ENCODE measurements at regions not wholly inside any gene's neighbourhood (a gene's known extent, or its start where the extent isn't known, plus 50 kb on each side); places are given as distances from the start of the nearest gene placed in this dataset.
A peak's percentile ranks its signal among the peaks of the same experiment; 100 is the strongest.

- Mint-ChIP-seq H3K4me1 (ENCODE audit: unreplicated experiment) (peaks cover 16% of the 10 kb centered on the region), H3K36me3 (ENCODE audit: low read depth, unreplicated experiment) (no peaks in the 10 kb centered on the region), H3K9me3 (ENCODE audit: unreplicated experiment) (no peaks in the 10 kb centered on the region), H3K4me3 (ENCODE audit: unreplicated experiment) (no peak overlapping the region), H3K27me3 (ENCODE audit: unreplicated experiment) (no peaks in the 10 kb centered on the region), H3K27ac (ENCODE audit: unreplicated experiment) (no peak overlapping the region)
- no peak for DNase-seq (ENCODE audit: low spot score)
- no peak for TF ChIP-seq CTCF (IDR thresholded peaks at IDR 0.05; ENCODE audit: unreplicated experiment)
Measured at GRCh38 chr18:25518716-25519053, 166.7 kb upstream of the ZNF521 start.

DNA sequence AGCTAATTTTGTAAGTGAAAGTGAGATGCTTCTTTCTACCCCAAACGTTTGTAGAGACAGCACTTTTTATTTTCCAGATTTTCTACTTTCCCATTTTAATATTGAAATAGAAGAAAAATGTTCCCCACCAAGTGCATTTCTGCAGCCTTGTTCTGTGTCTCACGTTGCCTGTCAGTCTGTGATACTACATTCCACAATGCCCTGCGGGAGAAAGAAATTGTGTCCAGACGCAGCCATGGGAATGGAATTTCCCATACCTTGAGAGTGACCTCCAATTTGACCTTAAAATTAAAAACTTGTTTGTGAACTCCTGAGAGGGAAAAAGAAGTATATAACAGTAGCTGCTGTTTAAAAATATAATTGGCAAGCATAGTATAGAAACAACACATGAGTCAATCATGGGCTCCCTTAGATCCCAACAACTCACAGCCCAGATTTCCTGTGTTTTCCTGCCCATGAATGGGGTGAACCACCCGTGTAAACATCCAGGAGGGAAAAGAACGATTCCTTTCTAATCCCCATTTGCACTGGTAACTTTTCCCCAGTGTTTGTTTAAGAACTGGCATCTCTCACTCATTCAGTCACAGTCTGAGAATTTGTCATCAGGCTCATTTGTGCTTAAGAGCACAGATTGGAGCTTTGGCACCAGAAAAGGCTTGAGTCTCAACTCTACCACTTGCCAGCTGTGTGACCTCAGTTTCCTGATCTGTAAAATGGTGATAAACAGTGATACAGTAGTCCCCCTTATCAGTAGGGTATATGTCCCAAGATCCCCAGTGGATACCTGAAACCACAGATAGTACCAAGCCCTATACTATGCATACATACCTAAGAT, 166.1 kb upstream of the ZNF521 start:
- Mint-ChIP-seq H3K27ac (ENCODE audit: unreplicated experiment) (peak overlapping the region; percentile 30), H3K27me3 (ENCODE audit: unreplicated experiment) (no peaks in the 10 kb centered on the region), H3K4me3 (ENCODE audit: unreplicated experiment) (no peak overlapping the region), H3K4me1 (ENCODE audit: unreplicated experiment) (peaks cover 16% of the 10 kb centered on the region), H3K9me3 (ENCODE audit: unreplicated experiment) (no peaks in the 10 kb centered on the region), H3K36me3 (ENCODE audit: low read depth, unreplicated experiment) (no peaks in the 10 kb centered on the region)
- no peak for DNase-seq (ENCODE audit: low spot score)
- TF ChIP-seq CTCF (IDR thresholded peaks at IDR 0.05; ENCODE audit: unreplicated experiment) = no peak

DNA sequence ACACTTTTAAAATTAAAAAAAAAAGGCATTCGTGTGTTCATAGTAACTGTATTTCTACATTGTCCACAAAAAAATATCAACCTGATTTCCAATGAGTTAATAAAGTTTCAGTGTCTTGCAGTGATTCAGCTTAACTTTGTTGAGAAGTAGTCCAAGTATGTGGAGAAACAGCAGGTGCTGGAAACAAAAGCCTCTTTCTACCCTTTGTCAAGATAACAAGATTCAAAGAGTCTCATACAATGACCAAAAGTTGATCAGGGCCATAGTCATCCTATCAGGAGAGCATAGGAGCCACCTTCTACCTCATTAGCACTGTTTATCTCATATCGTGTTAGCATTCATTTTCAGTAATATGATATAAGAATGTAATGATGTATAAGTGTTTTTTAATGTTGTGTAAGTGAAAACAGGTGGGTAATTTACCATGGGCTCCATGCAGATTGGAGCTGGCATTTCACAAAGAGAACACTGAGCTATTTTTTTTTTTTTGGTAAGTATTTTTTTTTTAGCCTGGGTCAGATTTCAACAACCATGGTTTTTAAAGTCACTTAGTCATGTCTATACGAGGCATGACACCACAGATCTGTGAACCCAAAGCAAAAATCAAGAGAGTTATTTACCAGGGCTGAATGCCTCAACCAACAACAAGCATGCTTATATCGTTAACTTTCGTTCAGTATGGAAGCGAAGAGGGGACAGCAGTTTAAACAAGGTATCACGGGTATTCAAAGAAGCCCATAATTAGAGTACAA, 165.0 kb upstream of the ZNF521 start:
- no peak for TF ChIP-seq CTCF (IDR thresholded peaks at IDR 0.05; ENCODE audit: unreplicated experiment)
- H3K27ac Mint-ChIP-seq (ENCODE audit: unreplicated experiment) = no peak overlapping the region
- H3K9me3 Mint-ChIP-seq (ENCODE audit: unreplicated experiment) = no peaks in the 10 kb centered on the region
- no peak overlapping the region for H3K4me3 Mint-ChIP-seq (ENCODE audit: unreplicated experiment)
- H3K36me3 Mint-ChIP-seq (ENCODE audit: low read depth, unreplicated experiment) = no peaks in the 10 kb centered on the region
- H3K27me3 Mint-ChIP-seq (ENCODE audit: unreplicated experiment) = no peaks in the 10 kb centered on the region
- DNase-seq (ENCODE audit: low spot score) = no peak
- H3K4me1 Mint-ChIP-seq (ENCODE audit: unreplicated experiment) = peaks cover 16% of the 10 kb centered on the region

DNA sequence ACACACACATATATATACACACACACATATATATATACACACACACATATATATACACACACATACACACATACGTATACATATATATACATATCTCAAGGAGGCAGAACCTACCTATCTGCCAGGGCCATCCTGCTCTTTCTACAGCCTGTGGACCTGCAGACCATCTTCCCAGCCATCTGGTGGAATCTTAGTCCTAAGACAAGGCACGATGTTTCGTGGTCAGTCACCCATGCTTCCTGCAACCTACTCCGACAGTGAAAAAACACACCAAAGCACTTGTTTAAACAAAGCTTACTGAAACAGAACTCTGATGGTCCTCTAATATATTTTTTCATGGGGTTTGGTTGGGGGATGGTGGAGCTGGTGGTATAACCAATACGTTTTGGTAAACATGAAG, 164.2 kb upstream of the ZNF521 start:
- no peaks in the 10 kb centered on the region for H3K9me3 Mint-ChIP-seq (ENCODE audit: unreplicated experiment)
- no peak for TF ChIP-seq CTCF (IDR thresholded peaks at IDR 0.05; ENCODE audit: unreplicated experiment)
- no peak overlapping the region for H3K4me3 Mint-ChIP-seq (ENCODE audit: unreplicated experiment)
- H3K36me3 Mint-ChIP-seq (ENCODE audit: low read depth, unreplicated experiment) = no peaks in the 10 kb centered on the region
- peaks cover 16% of the 10 kb centered on the region for H3K4me1 Mint-ChIP-seq (ENCODE audit: unreplicated experiment)
- no peak for DNase-seq (ENCODE audit: low spot score)
- H3K27ac Mint-ChIP-seq (ENCODE audit: unreplicated experiment) = no peak overlapping the region
- H3K27me3 Mint-ChIP-seq (ENCODE audit: unreplicated experiment) = no peaks in the 10 kb centered on the region

- DNase-seq (ENCODE audit: low spot score) = no peak
- peaks cover 14% of the 10 kb centered on the region for H3K4me1 Mint-ChIP-seq (ENCODE audit: unreplicated experiment)
- H3K4me3 Mint-ChIP-seq (ENCODE audit: unreplicated experiment) = no peak overlapping the region
Measured at GRCh38 chr18:25510096-25510495, 158.1 kb upstream of the ZNF521 start.

More at GRCh38 chr18:25510096-25510495, 158.1 kb upstream of the ZNF521 start:
- Mint-ChIP-seq H3K27ac (ENCODE audit: unreplicated experiment) (no peak overlapping the region), H3K36me3 (ENCODE audit: low read depth, unreplicated experiment) (no peaks in the 10 kb centered on the region), H3K27me3 (ENCODE audit: unreplicated experiment) (no peaks in the 10 kb centered on the region), H3K9me3 (ENCODE audit: unreplicated experiment) (no peaks in the 10 kb centered on the region)
- TF ChIP-seq CTCF (IDR thresholded peaks at IDR 0.05; ENCODE audit: unreplicated experiment) = no peak
